ENCODE measurements at regions not wholly inside any gene's neighbourhood (a gene's known extent, or its start where the extent isn't known, plus 50 kb on each side); places are given as distances from the start of the nearest gene placed in this dataset.

- intact Hi-C loops (cut with DNase I): no loop called here
- Histone ChIP-seq H3K27ac (no peak overlapping the region), H3K36me3 (no peaks in the 10 kb centered on the region), H3K27me3 (no peaks in the 10 kb centered on the region), H3K9me3 (no peaks in the 10 kb centered on the region), H3K4me1 (peaks cover 0 to 13% (median 3%) of the 10 kb centered on the region in 4 donors), H3K4me3 (no peak overlapping the region)
- no peak for TF ChIP-seq POLR2A (IDR thresholded peaks at IDR 0.05)
- no peak for TF ChIP-seq CTCF (IDR thresholded peaks at IDR 0.05)
- TF ChIP-seq EP300 (IDR thresholded peaks at IDR 0.05): no peak
- TF ChIP-seq POLR2AphosphoS5 (IDR thresholded peaks at IDR 0.05): no peak
- DNase-seq: no peak
- WGBS, 2 donors: 89 to 90% methylated on average over 6 of the region's 6 CpGs
These were observed 87.8 kb downstream of the TBXT start for GRCh38 chr6:166079841-166080240.

GRCh38 chr6:166078294-166078693 lies 89.4 kb downstream of the TBXT start:
- no peak overlapping the region for H3K27ac ChIP-seq
- H3K27me3 ChIP-seq: no peaks in the 10 kb centered on the region
- 24 to 60% methylated on average over 3 of the region's 3 CpGs for WGBS, 2 donors
- no peak for TF ChIP-seq EP300 (IDR thresholded peaks at IDR 0.05)
- TF ChIP-seq POLR2AphosphoS5 (IDR thresholded peaks at IDR 0.05): peak in 1 of 4 donors; percentile 19
- no peak for TF ChIP-seq POLR2A (IDR thresholded peaks at IDR 0.05)
- peaks cover 0 to 13% (median 3%) of the 10 kb centered on the region in 4 donors for H3K4me1 ChIP-seq
- no peaks in the 10 kb centered on the region for H3K36me3 ChIP-seq
- no peak overlapping the region for H3K4me3 ChIP-seq
- no peaks in the 10 kb centered on the region for H3K9me3 ChIP-seq
- intact Hi-C loops (cut with DNase I): no loop called here
- DNase-seq: no peak

- WGBS, 2 donors: 84 to 92% methylated on average over 4 of the region's 4 CpGs
- Histone ChIP-seq H3K4me1 (peaks cover 0 to 13% (median 3%) of the 10 kb centered on the region in 4 donors), H3K4me3 (no peak overlapping the region), H3K27me3 (no peaks in the 10 kb centered on the region), H3K36me3 (no peaks in the 10 kb centered on the region), H3K27ac (no peak overlapping the region), H3K9me3 (no peaks in the 10 kb centered on the region)
- TF ChIP-seq EP300 (IDR thresholded peaks at IDR 0.05): no peak
- no peak for TF ChIP-seq POLR2AphosphoS5 (IDR thresholded peaks at IDR 0.05)
- TF ChIP-seq CTCF (IDR thresholded peaks at IDR 0.05): no peak
- TF ChIP-seq POLR2A (IDR thresholded peaks at IDR 0.05): no peak
- intact Hi-C loops (cut with DNase I): no loop called here
- no peak for DNase-seq
These were observed 91.0 kb downstream of the TBXT start for GRCh38 chr6:166076625-166077024.

GRCh38 chr6:166075925-166076324 lies 91.7 kb downstream of the TBXT start:
- WGBS, 2 donors: 92 to 93% methylated on average over 5 of the region's 5 CpGs

GRCh38 chr6:166075186-166075585 lies 92.5 kb downstream of the TBXT start:
- H3K27me3 ChIP-seq: no peaks in the 10 kb centered on the region
- H3K4me1 ChIP-seq: peaks cover 0 to 13% (median 3%) of the 10 kb centered on the region in 4 donors
- intact Hi-C loops (cut with DNase I): no loop called here
- no peak overlapping the region for H3K27ac ChIP-seq
- no peak for TF ChIP-seq POLR2AphosphoS5 (IDR thresholded peaks at IDR 0.05)
- no peak for TF ChIP-seq CTCF (IDR thresholded peaks at IDR 0.05)
- TF ChIP-seq POLR2A (IDR thresholded peaks at IDR 0.05): no peak
- no peak for TF ChIP-seq EP300 (IDR thresholded peaks at IDR 0.05)
- H3K36me3 ChIP-seq: no peaks in the 10 kb centered on the region
- no peak for DNase-seq
- 77 to 84% methylated on average over 2 of the region's 2 CpGs for WGBS, 2 donors
- H3K4me3 ChIP-seq: no peak overlapping the region
- H3K9me3 ChIP-seq: no peaks in the 10 kb centered on the region

More at GRCh38 chr6:166075925-166076324, 91.7 kb downstream of the TBXT start:
- no peak overlapping the region for H3K27ac ChIP-seq
- no peak for TF ChIP-seq POLR2AphosphoS5 (IDR thresholded peaks at IDR 0.05)
- no peaks in the 10 kb centered on the region for H3K9me3 ChIP-seq
- intact Hi-C loops (cut with DNase I): no loop called here
- no peaks in the 10 kb centered on the region for H3K27me3 ChIP-seq
- DNase-seq: no peak
- H3K36me3 ChIP-seq: no peaks in the 10 kb centered on the region
- no peak overlapping the region for H3K4me3 ChIP-seq
- peaks cover 0 to 13% (median 3%) of the 10 kb centered on the region in 4 donors for H3K4me1 ChIP-seq

- Histone ChIP-seq H3K27me3 (no peaks in the 10 kb centered on the region), H3K9me3 (no peaks in the 10 kb centered on the region), H3K36me3 (no peaks in the 10 kb centered on the region), H3K4me3 (no peak overlapping the region), H3K4me1 (peaks cover 0 to 3% (median under 1%) of the 10 kb centered on the region in 4 donors), H3K27ac (no peak overlapping the region)
- DNase-seq: no peak
- intact Hi-C loops (cut with DNase I): no loop called here
- TF ChIP-seq POLR2A (IDR thresholded peaks at IDR 0.05) (no peak), CTCF (IDR thresholded peaks at IDR 0.05) (no peak), EP300 (IDR thresholded peaks at IDR 0.05) (no peak), POLR2AphosphoS5 (IDR thresholded peaks at IDR 0.05) (no peak)
- 91 to 95% methylated on average over 9 of the region's 9 CpGs for WGBS, 2 donors
These were observed 94.6 kb downstream of the TBXT start for GRCh38 chr6:166073082-166073481.
